Subcutaneous abdominal adipose tissue (tissue), 5 donors: ENCODE measurements at regions not wholly inside any gene's neighbourhood (a gene's known extent, or its start where the extent isn't known, plus 50 kb on each side); places are given as distances from the start of the nearest gene placed in this dataset.
"Not testable (repeated sequence)": the region's sequence is repeated elsewhere in the genome, so short reads cannot be mapped to it uniquely, and the experiment has no call there.

Experiments
- H3K27ac ChIP-seq: one replicate; pipeline ENCODE4 v1.7.0; 2013; ENCODE audit warnings: low read depth, mild to moderate bottlenecking, inconsistent platforms, low read length, moderate library complexity
- H3K27me3 ChIP-seq, 5 donors: one replicate each; pipeline ENCODE4 v1.7.0; 2013; ENCODE audit warnings: low read length in 5 of 5, inconsistent platforms in 1 of 5; ENCODE audit not compliant: control insufficient read depth in 5 of 5, insufficient read depth in 4 of 5
- H3K36me3 ChIP-seq, 5 donors: one replicate each; pipeline ENCODE4 v1.7.0; 2013; ENCODE audit warnings: low read length in 5 of 5; ENCODE audit not compliant: control insufficient read depth in 5 of 5, insufficient read depth in 5 of 5
- H3K4me1 ChIP-seq, 5 donors: one replicate each; pipeline ENCODE4 v1.7.0; 2013; ENCODE audit warnings: low read length in 5 of 5, mild to moderate bottlenecking in 3 of 5, moderate library complexity in 1 of 5; ENCODE audit not compliant: control insufficient read depth in 5 of 5, insufficient read depth in 5 of 5
- H3K4me3 ChIP-seq, 5 donors: one replicate each; pipeline ENCODE4 v1.7.0; 2013; ENCODE audit warnings: low read length in 5 of 5, low read depth in 1 of 5
- H3K9ac ChIP-seq, 5 donors: one replicate each; pipeline ENCODE4 v1.7.0; 2013; ENCODE audit warnings: low read length in 5 of 5, mild to moderate bottlenecking in 4 of 5, moderate library complexity in 3 of 5
- H3K9me3 ChIP-seq, 5 donors: one replicate each; pipeline ENCODE4 v1.7.0; 2013; ENCODE audit warnings: low read length in 5 of 5; ENCODE audit not compliant: control insufficient read depth in 5 of 5
- donor health status: healthy.
- donor health status: healthy.
- donor health status: healthy.
- donor health status: healthy.
- donor health status: healthy.

- Histone ChIP-seq H3K27ac (no peak overlapping the region), H3K27me3 (no peaks in the 10 kb centered on the region), H3K9me3 (peaks cover 0 to 7% (median 2%) of the 10 kb centered on the region in 5 donors), H3K9ac (no peak overlapping the region), H3K4me3 (no peak overlapping the region), H3K36me3 (no peaks in the 10 kb centered on the region), H3K4me1 (no peaks in the 10 kb centered on the region)
Observed at GRCh38 chr6:86107985-86108384, 465.3 kb upstream of the SYNCRIP start.

- Histone ChIP-seq H3K27me3 (no peaks in the 10 kb centered on the region), H3K9me3 (peaks cover 0 to 5% (median 2%) of the 10 kb centered on the region in 5 donors)
Observed at GRCh38 chr6:86087954-86088353, 445.3 kb upstream of the SYNCRIP start.

GRCh38 chr6:86079938-86080337 lies 437.3 kb upstream of the SYNCRIP start:
- Histone ChIP-seq H3K27me3 (no peaks in the 10 kb centered on the region), H3K27ac (no peak overlapping the region), H3K9me3 (peaks cover 0 to 11% (median 3%) of the 10 kb centered on the region in 5 donors)

More at GRCh38 chr6:86087954-86088353, 445.3 kb upstream of the SYNCRIP start:
- Histone ChIP-seq H3K9ac (no peak overlapping the region), H3K36me3 (no peaks in the 10 kb centered on the region), H3K4me1 (no peaks in the 10 kb centered on the region), H3K27ac (no peak overlapping the region), H3K4me3 (no peak overlapping the region)

GRCh38 chr6:86070151-86070550 lies 427.5 kb upstream of the SYNCRIP start:
- Histone ChIP-seq H3K9ac (no peak overlapping the region), H3K4me1 (no peaks in the 10 kb centered on the region), H3K4me3 (no peak overlapping the region), H3K27me3 (no peaks in the 10 kb centered on the region), H3K27ac (no peak overlapping the region), H3K9me3 (peaks cover 0 to 7% (median 0%) of the 10 kb centered on the region in 5 donors), H3K36me3 (no peaks in the 10 kb centered on the region)

More at GRCh38 chr6:86079938-86080337, 437.3 kb upstream of the SYNCRIP start:
- H3K4me1 ChIP-seq: no peaks in the 10 kb centered on the region
- no peak overlapping the region for H3K9ac ChIP-seq
- no peaks in the 10 kb centered on the region for H3K36me3 ChIP-seq
- no peak overlapping the region for H3K4me3 ChIP-seq

GRCh38 chr6:86065002-86065401 lies 422.3 kb upstream of the SYNCRIP start:
- not testable (repeated sequence) for H3K27ac ChIP-seq, H3K27me3 ChIP-seq

GRCh38 chr6:86057293-86057980 lies 414.8 kb upstream of the SYNCRIP start:
- not testable (repeated sequence) for H3K27me3 ChIP-seq, H3K9me3 ChIP-seq, H3K36me3 ChIP-seq, H3K4me1 ChIP-seq, H3K9ac ChIP-seq, H3K27ac ChIP-seq, H3K4me3 ChIP-seq

More at GRCh38 chr6:86065002-86065401, 422.3 kb upstream of the SYNCRIP start:
- not testable (repeated sequence) for H3K36me3 ChIP-seq, H3K9me3 ChIP-seq, H3K4me3 ChIP-seq, H3K4me1 ChIP-seq, H3K9ac ChIP-seq

GRCh38 chr6:86045038-86045437 lies 402.4 kb upstream of the SYNCRIP start:
- no peak overlapping the region for H3K27ac ChIP-seq
- no peaks in the 10 kb centered on the region for H3K4me1 ChIP-seq
- H3K27me3 ChIP-seq: no peaks in the 10 kb centered on the region
- H3K9ac ChIP-seq: no peak overlapping the region
- no peaks in the 10 kb centered on the region for H3K36me3 ChIP-seq
- no peak overlapping the region for H3K4me3 ChIP-seq
- H3K9me3 ChIP-seq: peaks cover 0 to 15% (median 0%) of the 10 kb centered on the region in 5 donors

GRCh38 chr6:86042214-86042613 lies 399.5 kb upstream of the SYNCRIP start:
- no peaks in the 10 kb centered on the region for H3K27me3 ChIP-seq
- H3K9me3 ChIP-seq: peaks cover 0 to 15% (median 0%) of the 10 kb centered on the region in 5 donors
- H3K36me3 ChIP-seq: no peaks in the 10 kb centered on the region
- H3K27ac ChIP-seq: no peak overlapping the region
- no peak overlapping the region for H3K9ac ChIP-seq
- no peaks in the 10 kb centered on the region for H3K4me1 ChIP-seq
- H3K4me3 ChIP-seq: no peak overlapping the region

- Histone ChIP-seq H3K36me3 (no peaks in the 10 kb centered on the region), H3K4me3 (no peak overlapping the region), H3K9me3 (no peaks in the 10 kb centered on the region), H3K27ac (no peak overlapping the region), H3K27me3 (no peaks in the 10 kb centered on the region), H3K9ac (no peak overlapping the region), H3K4me1 (peaks cover 0 to 4% (median 0%) of the 10 kb centered on the region in 5 donors)
Observed at GRCh38 chr6:86031713-86032112, 389.0 kb upstream of the SYNCRIP start.

- no peak overlapping the region for H3K9ac ChIP-seq
Observed at GRCh38 chr6:86030875-86031274, 388.2 kb upstream of the SYNCRIP start.

More at GRCh38 chr6:86030875-86031274, 388.2 kb upstream of the SYNCRIP start:
- no peak overlapping the region for H3K4me3 ChIP-seq
- no peaks in the 10 kb centered on the region for H3K27me3 ChIP-seq
- H3K4me1 ChIP-seq: peaks cover 0 to 4% (median 0%) of the 10 kb centered on the region in 5 donors
- H3K27ac ChIP-seq: no peak overlapping the region
- no peaks in the 10 kb centered on the region for H3K9me3 ChIP-seq
- no peaks in the 10 kb centered on the region for H3K36me3 ChIP-seq
